Fibroblast of peridontal ligament (primary cell): ENCODE measurements at regions not wholly inside any gene's neighbourhood (a gene's known extent, or its start where the extent isn't known, plus 50 kb on each side); places are given as distances from the start of the nearest gene placed in this dataset.
A peak's percentile ranks its signal among the peaks of the same experiment; 100 is the strongest.
"Not testable (repeated sequence)": the region's sequence is repeated elsewhere in the genome, so short reads cannot be mapped to it uniquely, and the experiment has no call there.

Experiments
- DNase-seq: peaks from one replicate; pipeline ENCODE4 v3.0.0-alpha.2; 2010; ENCODE audit errors: extremely low read depth

DNA sequence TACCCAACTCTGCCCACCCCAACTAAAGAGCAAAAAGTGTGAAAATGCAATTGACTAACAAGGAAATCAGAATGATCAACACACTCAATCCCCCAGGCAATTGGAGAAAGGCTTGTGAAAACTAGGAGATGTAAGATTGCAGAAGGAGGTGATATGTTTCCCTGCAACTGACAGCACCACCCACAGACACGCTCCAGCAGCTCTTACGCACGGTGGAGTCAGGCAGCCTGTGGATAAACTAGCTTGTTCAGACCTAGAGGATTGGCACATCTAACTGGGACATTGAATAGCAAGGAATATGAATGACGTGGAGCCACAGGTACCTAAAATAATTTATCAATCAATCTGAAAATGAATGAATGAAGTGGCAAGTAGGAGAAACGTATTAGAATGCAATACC is 125.7 kb upstream of the MYO3A start:
- no peak for DNase-seq

DNA sequence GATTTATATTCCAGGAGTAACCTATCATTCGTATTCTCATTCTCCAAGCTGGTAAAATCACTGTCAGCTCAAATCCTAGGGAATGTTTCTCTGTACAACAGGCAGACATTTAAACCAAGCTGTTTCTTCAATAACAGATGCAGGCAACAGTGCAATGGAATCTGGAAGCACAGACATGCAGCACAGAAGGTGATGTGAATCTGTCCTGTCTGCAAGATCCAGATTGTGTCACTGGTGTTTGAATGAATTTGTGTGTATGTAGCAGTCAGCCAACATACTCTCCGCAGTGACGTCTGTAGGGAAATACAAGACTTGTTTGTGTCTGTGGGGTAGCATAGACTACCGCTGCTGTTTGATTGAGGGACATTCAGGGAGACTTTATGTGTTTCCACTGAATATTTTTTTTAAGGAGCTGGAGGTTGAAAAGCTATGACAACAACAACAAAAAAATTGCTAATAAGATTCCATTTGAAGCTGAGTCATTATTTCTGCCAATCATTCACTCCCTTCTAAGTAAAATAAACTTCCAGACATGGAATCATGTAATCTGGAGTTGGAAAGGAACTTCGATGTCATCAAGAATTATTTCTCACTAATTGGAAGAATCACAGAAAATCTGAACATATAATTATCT is 122.9 kb upstream of the MYO3A start:
- no peak for DNase-seq

DNA sequence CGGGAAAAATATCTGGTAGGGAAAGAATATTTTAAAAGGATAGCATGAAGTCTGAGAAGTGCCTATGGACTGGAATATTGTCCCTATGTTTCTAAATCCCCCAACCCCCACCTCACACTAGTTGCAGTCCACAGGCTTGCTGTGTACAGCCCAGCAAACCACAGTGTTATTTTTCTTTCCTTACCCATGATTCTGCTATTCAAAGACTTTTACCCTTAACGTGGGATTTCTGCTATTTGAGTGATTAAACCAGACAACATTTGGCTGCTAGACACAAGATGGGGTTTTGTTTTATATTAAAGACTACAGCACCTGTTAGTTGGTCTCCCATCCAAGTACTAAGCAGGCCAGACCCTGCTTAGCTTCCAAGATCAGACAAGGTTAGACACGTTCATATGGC is 120.5 kb upstream of the MYO3A start:
- DNase-seq = no peak

GRCh38 chr10:25815236-25815635 is 118.8 kb upstream of the MYO3A start:
- DNase-seq = peak; percentile 18

DNA sequence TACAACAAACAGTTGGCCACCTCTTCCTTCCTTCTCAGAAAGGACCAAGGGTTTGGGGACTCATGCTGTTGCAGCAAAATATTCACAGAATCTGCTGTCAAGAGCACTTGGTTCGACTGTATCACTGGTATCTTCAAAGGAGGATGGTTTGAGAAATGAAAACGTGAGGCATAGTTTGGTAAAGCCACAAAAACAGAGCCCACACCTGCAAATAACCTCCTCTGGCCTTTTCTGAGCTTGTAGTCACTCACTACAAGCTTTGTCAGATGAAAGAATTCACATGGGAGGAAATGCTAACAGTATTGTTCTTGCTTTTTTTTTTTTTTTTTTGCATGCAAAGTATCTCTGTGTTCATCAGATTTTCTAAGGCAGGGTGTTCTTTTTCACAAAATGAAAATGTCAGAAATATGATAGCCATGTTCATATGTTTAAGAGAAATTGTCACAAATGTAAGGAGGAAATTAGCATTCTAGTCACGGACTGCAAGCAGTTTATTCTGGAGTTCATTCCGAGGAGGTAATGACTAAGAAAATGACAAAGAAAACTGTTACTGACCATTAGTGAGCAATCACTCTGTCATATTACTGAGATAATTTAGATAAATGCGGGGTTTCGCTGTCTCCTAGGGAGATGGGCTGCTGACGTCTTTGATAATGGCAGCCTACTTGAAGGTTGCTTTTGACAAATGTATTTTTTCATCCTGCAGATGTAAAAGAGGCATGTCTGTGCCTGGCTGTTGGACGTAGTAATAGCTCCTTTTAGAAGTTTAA is 117.8 kb upstream of the MYO3A start:
- DNase-seq = no peak

DNA sequence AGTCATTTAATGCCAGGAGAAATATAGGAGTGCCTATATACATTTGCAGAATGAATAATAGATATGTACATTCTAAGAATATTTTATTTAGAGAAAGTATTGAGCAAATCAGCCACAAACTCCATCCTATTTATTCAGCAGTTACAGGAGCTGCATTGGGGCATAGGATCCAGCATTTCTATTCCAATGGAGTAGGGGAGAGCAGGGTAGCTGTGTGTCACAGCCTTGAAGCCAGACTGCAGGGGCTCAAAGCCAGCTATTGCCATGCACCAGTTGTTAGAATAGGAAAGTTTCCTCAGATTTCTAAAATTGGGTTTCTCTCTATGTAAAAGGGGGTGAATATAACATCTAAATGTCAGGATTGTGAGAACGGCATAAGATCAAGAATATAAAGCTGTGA is 116.8 kb upstream of the MYO3A start:
- no peak for DNase-seq

GRCh38 chr10:25818751-25819150 is 115.3 kb upstream of the MYO3A start:
- no peak for DNase-seq

DNA sequence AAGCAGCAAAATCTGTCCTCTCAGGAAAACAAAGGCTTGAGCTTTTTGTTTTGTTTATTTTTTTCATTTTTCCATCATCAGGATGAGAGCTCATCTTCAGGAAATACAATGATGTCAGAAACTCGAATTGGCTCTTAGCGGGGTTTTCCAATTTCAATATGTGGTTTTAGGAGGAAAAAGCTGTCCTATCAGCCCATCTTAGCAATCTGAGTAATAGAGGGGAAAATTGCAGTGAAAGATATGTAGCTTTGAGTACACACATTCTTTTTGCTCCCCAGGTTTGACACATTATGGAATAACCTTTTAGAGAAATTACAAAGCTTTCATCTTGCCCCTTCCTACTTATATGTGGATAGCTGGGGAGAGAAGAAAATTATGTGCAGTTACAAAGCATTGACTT is 113.6 kb upstream of the MYO3A start:
- DNase-seq = no peak

GRCh38 chr10:25820874-25821273 is 113.2 kb upstream of the MYO3A start:
- no peak for DNase-seq

- DNase-seq = no peak
Observed at GRCh38 chr10:25824050-25824449, 110.0 kb upstream of the MYO3A start.

DNA sequence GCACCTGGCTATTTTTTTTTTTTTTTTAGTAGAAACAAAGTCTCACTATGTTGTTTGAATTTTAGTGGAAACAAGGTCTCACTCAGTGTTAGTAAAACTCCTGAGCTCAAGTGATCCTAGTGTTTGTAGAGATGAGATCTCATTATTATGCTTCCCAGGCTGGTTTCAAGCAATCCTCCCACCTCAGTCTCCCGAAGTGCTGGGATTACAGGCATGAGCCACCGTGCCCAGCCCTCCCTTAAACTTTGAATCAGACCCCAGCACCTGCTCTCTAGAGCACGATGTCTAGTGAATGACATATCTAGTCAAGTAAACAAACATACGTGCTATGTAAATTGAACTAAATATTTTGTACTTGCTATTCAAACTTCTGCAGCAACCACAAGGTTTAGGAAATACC is 105.6 kb upstream of the MYO3A start:
- no peak for DNase-seq

- DNase-seq = no peak
Observed at GRCh38 chr10:25831080-25831479, 102.9 kb upstream of the MYO3A start.

- no peak for DNase-seq
Observed at GRCh38 chr10:25839683-25840082, 94.3 kb upstream of the MYO3A start.

DNA sequence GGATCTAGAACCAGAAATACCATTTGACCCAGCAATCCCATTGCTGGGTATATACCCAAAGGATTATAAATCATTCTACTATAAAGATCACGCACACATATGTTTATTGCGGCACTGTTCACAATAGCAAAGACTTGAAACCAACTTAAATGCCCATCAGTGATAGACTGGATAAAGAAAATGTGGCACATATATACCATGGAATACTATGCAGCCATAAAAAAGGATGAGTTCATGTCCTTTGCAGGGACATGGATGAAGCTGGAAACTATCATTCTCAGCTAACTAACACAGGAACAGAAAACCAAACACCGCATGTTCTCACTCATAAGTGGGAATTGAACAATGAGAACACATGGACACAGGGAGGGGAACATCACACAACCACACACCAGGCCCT is 93.2 kb upstream of the MYO3A start:
- DNase-seq = not testable (repeated sequence)

- no peak for DNase-seq
Observed at GRCh38 chr10:25842146-25842545, 91.9 kb upstream of the MYO3A start.

- DNase-seq = no peak
Observed at GRCh38 chr10:25843551-25844170, 90.4 kb upstream of the MYO3A start.

GRCh38 chr10:25844716-25845115 is 89.3 kb upstream of the MYO3A start:
- DNase-seq = not testable (repeated sequence)

DNA sequence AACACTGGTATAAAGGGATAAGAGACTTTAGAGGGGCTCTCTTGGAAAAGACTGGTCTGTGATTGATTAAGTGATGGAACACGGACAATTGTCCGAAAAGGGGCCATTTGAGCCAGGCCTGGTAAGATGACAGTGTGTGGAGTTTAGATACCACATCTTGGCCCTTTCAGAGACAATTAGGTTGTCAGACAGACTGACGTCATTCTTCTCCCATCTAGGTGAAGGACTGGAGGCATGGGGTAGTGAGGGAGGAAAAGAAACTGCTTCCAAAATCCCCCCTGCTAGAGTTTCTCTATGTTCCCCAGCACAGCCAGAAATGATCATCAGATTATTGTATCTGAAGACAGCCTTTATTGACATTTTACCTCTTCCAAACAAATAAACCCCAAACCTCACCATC is 84.8 kb upstream of the MYO3A start:
- DNase-seq = no peak

- DNase-seq = no peak
Observed at GRCh38 chr10:25849988-25850387, 84.0 kb upstream of the MYO3A start.

GRCh38 chr10:25851548-25851947 is 82.5 kb upstream of the MYO3A start:
- DNase-seq = no peak

DNA sequence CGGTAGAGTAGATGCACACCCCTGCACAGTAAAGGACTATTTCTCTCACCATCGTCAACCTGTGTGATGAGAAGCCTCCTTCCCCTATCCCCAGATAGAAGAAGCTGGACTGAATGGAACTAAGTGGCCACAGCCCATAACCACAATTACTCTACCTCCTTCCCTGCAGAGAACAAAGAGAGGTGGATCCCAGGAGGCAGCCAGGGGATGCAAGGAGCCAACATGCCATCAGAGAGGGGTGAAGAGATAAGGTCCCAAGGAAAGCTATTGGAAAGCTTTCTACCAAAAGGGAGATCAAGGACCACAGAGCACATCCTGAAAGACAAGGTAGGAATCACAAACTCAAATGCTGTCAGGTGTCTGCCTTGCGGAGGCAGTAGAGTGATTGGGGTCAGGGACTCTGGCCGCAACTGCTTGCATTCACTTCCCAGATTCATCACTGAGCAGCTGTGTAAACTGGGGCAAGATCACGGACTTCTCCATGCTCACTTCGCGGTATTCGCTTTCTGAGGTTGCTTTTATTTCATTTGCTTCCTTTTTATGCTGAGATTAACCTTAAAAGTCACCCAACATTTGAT is 81.6 kb upstream of the MYO3A start:
- DNase-seq = no peak

GRCh38 chr10:25858076-25858475 is 76.0 kb upstream of the MYO3A start:
- DNase-seq = no peak

GRCh38 chr10:25865267-25865666 is 68.8 kb upstream of the MYO3A start:
- no peak for DNase-seq
